ENCODE measurements at regions not wholly inside any gene's neighbourhood (a gene's known extent, or its start where the extent isn't known, plus 50 kb on each side); places are given as distances from the start of the nearest gene placed in this dataset.
"Not testable (repeated sequence)": the region's sequence is repeated elsewhere in the genome, so short reads cannot be mapped to it uniquely, and the experiment has no call there.

- ATAC-seq (ENCODE audit: low read depth); H3K4me1 Mint-ChIP-seq; H3K9me3 Mint-ChIP-seq; POLR2A ChIA-PET; H3K36me3 Mint-ChIP-seq; H3K4me3 Mint-ChIP-seq; H3K27ac Mint-ChIP-seq; DNase-seq: not testable (repeated sequence)
- peaks cover 11% of the 10 kb centered on the region for H3K27me3 Mint-ChIP-seq
Observed at GRCh38 chr3:127435299-127435698, 147.5 kb upstream of the PRR20G start.

DNA sequence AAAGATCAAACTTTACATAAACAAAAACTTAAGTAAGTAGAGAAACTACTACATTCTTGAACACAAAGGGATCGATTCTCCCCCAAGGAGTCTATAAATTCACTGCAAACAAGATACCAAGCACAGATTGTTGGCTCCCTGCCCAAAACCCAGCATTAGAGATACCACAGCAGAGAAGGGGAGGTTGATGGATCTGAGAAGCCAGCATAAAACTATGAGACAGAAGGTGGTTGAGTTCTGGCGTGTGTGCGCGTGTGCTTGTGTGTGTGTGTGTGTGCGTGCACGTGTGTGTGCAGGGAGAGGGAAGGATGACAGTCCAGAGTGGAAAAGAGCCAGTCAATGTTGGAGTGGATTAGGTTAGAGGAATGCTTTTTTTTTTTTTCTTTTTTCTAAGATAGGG, 143.2 kb upstream of the PRR20G start:
- no peaks in the 10 kb centered on the region for H3K36me3 Mint-ChIP-seq
- no peak overlapping the region for H3K4me3 Mint-ChIP-seq
- peaks cover 24% of the 10 kb centered on the region for H3K27me3 Mint-ChIP-seq
- DNase-seq (no peak), ATAC-seq (ENCODE audit: low read depth) (no peak)
- no peaks in the 10 kb centered on the region for H3K4me1 Mint-ChIP-seq
- H3K27ac Mint-ChIP-seq, result no peak overlapping the region
- H3K9me3 Mint-ChIP-seq, result no peaks in the 10 kb centered on the region
- POLR2A ChIA-PET, result no interaction called here

DNA sequence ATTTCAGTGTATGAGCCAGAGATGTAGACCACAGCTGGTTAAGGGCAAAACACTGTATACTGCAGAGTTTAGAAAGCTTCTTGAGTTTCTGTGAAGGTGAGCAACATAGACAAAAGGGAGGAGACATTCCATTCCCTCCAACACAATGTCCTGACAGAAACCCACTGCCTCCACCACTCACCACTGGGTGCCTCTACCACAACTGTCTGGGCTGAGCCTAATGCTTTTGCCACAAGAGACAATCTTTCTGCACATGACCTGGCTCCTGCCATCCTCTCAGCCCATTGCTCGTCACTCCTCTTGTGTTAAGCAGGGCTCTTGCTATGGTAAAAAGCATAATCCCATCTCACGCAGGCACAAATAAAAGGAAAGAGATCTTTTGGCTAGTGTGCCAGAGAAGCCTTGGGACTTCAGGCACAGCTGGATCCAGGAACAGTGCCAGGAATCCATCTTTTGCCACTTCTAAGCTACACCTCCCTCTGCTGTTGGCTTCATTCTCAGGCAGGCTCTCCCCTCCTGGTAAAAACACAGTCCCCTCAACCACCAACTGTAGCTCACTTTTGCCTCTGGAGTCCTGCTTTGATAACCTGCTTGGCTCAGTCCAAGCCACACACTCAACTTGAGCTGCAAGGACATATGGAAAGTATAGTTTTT, 140.6 kb upstream of the PRR20G start:
- H3K36me3 Mint-ChIP-seq, result no peaks in the 10 kb centered on the region
- H3K4me1 Mint-ChIP-seq, result no peaks in the 10 kb centered on the region
- POLR2A ChIA-PET, result no interaction called here
- DNase-seq (no peak), ATAC-seq (ENCODE audit: low read depth) (no peak)
- no peaks in the 10 kb centered on the region for H3K9me3 Mint-ChIP-seq
- H3K27me3 Mint-ChIP-seq, result peaks cover 32% of the 10 kb centered on the region
- H3K4me3 Mint-ChIP-seq, result no peak overlapping the region
- no peak overlapping the region for H3K27ac Mint-ChIP-seq

DNA sequence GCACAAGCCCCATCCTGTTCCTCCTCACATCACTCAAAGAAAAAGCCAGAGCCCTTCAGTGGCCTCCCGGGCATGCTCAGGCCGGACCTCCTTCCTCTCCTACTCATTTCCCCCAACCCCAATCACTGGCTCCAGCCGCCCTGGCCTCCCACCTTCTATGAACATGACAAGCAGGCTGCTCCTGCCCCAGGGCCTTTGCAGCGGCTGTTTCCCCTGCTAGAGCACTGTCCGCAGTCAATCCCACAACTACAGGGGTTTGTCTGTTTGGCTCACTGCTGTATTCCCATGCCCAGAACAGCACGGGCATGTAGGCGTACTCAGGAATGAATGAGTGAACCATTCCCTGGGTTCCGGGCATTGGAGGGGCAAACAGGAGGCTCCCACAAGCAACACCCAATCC, 139.8 kb upstream of the PRR20G start:
- DNase-seq (no peak), ATAC-seq (ENCODE audit: low read depth) (no peak)
- peaks cover 33% of the 10 kb centered on the region for H3K27me3 Mint-ChIP-seq
- H3K9me3 Mint-ChIP-seq, result no peaks in the 10 kb centered on the region
- POLR2A ChIA-PET, result no interaction called here
- H3K4me1 Mint-ChIP-seq, result no peaks in the 10 kb centered on the region
- no peak overlapping the region for H3K4me3 Mint-ChIP-seq
- H3K36me3 Mint-ChIP-seq, result no peaks in the 10 kb centered on the region
- H3K27ac Mint-ChIP-seq, result no peak overlapping the region

DNA sequence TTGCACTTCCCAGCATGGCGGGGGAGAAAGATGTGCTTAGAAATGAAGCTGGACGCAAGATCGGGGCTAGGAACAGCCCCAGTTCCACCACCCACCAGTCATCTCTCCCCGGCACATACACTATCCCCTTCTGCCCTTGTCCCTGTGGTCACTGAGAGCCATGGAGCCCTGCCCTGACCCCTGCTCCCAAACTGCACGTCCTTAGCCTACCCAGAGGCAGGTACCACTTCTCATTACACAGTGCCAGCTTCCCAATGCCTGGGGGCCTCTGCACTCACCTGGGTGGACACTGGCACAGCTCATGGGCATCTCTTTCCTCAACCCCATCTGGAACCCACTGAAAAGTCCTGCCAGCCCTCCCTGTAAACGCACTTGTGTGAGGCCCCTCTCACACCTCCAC, 139.3 kb upstream of the PRR20G start:
- Mint-ChIP-seq H3K27ac (no peak overlapping the region), H3K9me3 (no peaks in the 10 kb centered on the region), H3K27me3 (peaks cover 30% of the 10 kb centered on the region), H3K4me1 (no peaks in the 10 kb centered on the region), H3K36me3 (no peaks in the 10 kb centered on the region), H3K4me3 (no peak overlapping the region)
- POLR2A ChIA-PET, result no interaction called here
- no peak for DNase-seq
- no peak for ATAC-seq (ENCODE audit: low read depth)

- Mint-ChIP-seq H3K4me1 (no peaks in the 10 kb centered on the region), H3K27ac (no peak overlapping the region), H3K4me3 (no peak overlapping the region), H3K27me3 (peaks cover 30% of the 10 kb centered on the region), H3K9me3 (no peaks in the 10 kb centered on the region), H3K36me3 (no peaks in the 10 kb centered on the region)
- ATAC-seq (ENCODE audit: low read depth) (no peak), DNase-seq (no peak)
- POLR2A ChIA-PET, result no interaction called here
Observed at GRCh38 chr3:127426444-127427153, 138.8 kb upstream of the PRR20G start.

DNA sequence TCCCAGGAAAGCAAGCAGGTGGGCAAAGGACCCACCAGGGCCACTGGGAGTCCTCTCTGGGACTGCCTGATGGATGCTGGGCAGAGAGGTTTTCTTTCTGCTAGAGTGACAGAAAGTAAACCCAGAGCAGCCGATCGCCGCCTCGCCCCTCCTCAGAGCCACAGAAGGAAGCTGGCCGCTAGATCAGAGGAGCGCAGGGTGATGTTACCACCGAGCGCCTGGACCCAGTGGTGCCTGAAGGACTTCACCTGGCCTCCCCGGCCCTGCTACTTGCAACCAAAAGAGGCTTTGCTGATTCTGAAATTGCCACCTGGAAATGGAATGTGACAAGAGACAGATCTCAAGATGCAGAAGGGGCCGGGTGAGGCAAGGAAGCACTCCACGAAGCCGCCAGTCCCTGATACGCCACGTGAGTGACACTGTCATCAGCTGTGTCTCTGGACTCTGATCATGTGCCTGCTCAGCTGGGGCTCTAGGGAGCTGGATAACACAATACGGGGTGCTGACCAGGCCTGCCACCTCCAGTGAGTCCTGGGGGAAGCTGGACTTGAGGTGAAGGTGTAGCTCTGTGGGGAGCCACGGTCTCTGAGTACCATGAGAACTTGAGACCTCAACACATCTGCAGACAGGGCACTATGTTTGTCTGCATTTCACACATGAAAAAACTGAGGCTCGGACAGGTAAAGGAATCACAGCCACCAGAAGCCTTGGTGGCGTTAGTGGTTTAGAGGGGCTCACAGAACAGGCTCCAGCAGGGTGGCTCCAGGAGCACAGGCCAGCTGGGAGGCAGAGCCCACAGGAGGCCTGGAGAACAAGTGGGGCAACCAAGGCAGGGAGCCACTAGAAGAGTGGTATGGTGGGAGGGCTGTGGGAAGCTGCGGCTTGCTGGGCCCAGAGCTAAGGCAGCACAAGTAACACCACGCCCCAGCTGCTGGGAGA, 137.9 kb upstream of the PRR20G start:
- Mint-ChIP-seq H3K36me3 (no peaks in the 10 kb centered on the region), H3K27ac (no peak overlapping the region), H3K9me3 (no peaks in the 10 kb centered on the region), H3K4me3 (no peak overlapping the region), H3K4me1 (no peaks in the 10 kb centered on the region), H3K27me3 (peaks cover 32% of the 10 kb centered on the region)
- ATAC-seq (ENCODE audit: low read depth) (no peak), DNase-seq (no peak)
- POLR2A ChIA-PET, result no interaction called here

DNA sequence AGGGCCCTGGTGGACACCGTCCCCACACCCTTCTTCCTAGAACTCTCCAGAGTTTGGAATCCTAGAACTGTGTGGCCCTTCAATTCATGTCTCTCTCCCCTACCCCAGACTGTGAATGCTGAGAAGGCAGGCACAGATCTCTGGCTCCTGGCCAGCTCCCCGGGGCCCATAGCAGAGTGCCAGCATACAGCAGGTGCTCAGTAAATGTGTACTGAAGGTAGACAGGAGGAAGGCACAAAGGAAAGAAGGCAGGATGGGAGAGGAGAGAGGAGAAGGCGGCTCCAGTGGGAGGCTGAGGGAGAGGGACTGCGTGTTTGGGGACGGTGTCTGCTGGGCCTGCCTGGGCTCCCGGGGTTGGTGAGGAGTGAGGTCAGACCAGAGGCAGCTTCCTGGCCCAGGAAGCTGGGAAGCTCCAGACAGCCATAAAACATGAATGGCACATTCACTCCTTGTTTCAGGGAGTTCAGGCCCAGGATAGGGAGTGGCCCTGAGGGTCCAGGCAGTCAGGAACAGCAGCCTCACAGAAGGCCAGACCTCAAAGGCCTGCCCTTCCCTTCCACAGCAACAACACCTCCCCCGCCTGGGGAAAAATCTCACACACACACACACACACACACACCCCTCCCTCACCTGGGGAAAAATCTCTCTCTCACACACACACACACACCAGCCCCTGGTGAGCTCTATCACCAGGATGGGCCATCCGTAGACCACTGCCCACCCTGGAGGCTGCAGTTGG, 137.1 kb upstream of the PRR20G start:
- Mint-ChIP-seq H3K4me3 (no peak overlapping the region), H3K9me3 (no peaks in the 10 kb centered on the region), H3K27ac (no peak overlapping the region), H3K36me3 (no peaks in the 10 kb centered on the region), H3K4me1 (no peaks in the 10 kb centered on the region), H3K27me3 (peaks cover 30% of the 10 kb centered on the region)
- POLR2A ChIA-PET, result no interaction called here
- DNase-seq, result no peak
- no peak for ATAC-seq (ENCODE audit: low read depth)

DNA sequence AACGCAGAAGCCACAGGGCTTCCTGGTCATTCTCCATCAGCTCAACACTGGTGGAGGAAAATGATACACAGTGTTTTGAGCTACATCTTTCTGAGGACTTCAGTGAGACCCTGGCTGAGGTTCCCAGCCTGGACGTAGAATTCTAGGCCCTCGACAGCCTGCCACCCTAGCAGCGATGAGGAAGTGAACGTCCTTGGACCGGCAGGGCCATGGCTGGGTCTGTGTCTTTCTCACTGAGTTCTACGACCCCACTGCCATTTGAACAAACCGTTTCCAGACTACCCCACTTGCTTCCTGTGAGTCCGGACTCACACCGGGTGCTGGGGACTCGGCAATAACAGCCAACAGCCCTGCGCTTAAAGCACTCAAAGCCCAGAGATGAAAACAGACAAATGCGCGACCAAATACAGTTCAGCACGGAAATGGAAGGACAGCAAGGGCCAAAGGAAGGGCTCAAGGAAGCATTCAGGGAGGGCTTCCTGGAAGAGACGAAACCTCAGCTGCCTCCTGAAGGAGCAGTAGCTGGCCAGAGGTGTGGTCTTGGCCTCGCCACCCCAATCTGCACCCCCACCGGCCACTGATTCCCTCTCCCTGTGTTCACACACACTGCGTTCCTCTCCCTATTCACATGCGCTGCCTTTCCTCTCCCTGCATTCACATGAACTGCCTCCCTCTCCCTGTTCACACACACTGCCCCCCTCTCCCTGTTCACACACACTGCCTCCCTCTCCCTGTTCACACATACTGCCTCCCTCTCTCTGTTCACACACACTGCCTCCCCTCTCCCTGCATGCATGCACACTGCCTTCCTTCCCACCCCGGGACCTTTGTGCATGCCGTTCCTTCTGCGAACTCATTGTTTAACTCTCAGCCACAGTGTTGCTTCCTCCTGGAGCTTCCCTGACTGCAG, 136.3 kb upstream of the PRR20G start:
- H3K27me3 Mint-ChIP-seq, result peaks cover 31% of the 10 kb centered on the region
- no peaks in the 10 kb centered on the region for H3K4me1 Mint-ChIP-seq
- no peak overlapping the region for H3K4me3 Mint-ChIP-seq
- no peaks in the 10 kb centered on the region for H3K36me3 Mint-ChIP-seq
- POLR2A ChIA-PET, result no interaction called here
- DNase-seq, result no peak
- ATAC-seq (ENCODE audit: low read depth), result no peak
- H3K27ac Mint-ChIP-seq, result no peak overlapping the region
- no peaks in the 10 kb centered on the region for H3K9me3 Mint-ChIP-seq

DNA sequence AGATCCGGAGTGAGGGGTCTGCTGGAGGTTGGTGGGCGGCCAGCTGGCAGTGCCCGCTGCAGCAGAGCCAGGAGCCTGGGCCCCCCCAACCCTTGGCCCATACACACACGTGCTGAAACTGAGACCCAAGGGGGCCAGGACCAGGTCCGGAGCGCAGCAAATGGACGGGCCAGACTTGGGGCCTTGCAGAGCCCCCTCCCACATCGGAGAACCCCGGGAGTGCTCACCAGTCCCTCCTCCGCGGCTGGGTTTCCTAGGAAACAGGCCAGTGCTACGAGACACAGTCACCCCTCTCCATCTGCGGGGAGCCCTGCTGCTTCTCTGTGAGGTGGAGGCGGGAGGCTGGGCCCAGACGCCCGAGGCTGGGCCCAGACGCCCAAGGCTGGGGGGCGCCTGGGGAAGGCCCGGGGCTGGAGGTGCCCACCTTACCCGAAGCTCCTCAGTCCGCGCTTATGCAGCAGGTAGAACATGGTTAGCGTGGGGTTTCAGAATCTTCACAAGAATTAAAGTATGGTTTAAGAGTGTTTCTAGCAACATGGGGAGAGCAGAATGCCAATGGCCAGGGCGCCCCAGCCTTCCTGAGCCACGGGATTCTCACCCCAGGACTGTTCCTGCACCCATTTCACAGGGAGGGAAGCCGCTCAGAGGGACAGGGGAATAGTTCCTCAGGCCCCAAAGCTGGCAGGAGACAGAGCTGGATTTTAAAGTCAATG, 135.0 kb upstream of the PRR20G start:
- no peak overlapping the region for H3K4me3 Mint-ChIP-seq
- ATAC-seq (ENCODE audit: low read depth) (no peak), DNase-seq (no peak)
- H3K4me1 Mint-ChIP-seq, result no peaks in the 10 kb centered on the region
- H3K9me3 Mint-ChIP-seq, result no peaks in the 10 kb centered on the region
- H3K27ac Mint-ChIP-seq, result no peak overlapping the region
- H3K36me3 Mint-ChIP-seq, result no peaks in the 10 kb centered on the region
- POLR2A ChIA-PET, result no interaction called here
- peaks cover 33% of the 10 kb centered on the region for H3K27me3 Mint-ChIP-seq

DNA sequence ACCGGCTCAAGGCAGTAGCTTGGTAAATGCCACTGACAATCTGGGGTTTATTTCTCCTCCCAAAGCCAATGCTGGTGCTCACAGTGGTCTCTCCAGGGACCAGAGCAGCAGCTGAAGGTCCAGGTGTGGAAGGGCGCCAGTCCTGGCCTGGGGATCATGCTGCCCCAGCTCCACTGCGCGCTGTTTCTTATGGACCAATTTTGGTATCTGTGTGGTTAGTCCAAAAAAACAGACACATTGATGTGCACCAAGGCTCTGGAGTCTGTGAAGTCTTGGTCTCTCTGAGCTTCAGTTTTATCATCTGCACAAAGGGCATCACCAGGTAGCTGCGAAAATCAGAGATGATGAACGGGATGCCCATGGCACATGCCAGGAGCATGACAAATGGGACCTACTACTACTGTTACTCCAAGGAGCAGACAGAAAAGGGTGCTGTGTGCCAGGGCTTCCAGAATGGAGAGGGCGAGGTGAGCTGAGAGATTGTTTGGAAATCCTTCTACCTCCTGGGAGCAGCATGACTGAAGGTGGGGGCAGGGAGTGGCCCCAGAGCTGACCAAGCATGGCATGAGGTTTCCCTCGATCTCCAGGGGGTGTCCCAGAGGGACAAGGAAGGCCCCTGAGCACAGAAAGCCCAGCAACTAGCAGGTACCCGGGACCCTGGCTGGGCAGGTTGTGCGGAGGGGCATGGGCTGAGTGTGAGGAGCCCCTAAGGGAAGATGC, 134.3 kb upstream of the PRR20G start:
- Mint-ChIP-seq H3K4me1 (no peaks in the 10 kb centered on the region), H3K4me3 (no peak overlapping the region), H3K36me3 (no peaks in the 10 kb centered on the region), H3K9me3 (no peaks in the 10 kb centered on the region), H3K27me3 (peaks cover 35% of the 10 kb centered on the region), H3K27ac (no peak overlapping the region)
- DNase-seq, result no peak
- POLR2A ChIA-PET, result no interaction called here
- ATAC-seq (ENCODE audit: low read depth), result no peak

- H3K27me3 Mint-ChIP-seq, result peaks cover 44% of the 10 kb centered on the region
- no peaks in the 10 kb centered on the region for H3K36me3 Mint-ChIP-seq
- ATAC-seq (ENCODE audit: low read depth) (no peak), DNase-seq (no peak)
- H3K9me3 Mint-ChIP-seq, result no peaks in the 10 kb centered on the region
- H3K4me1 Mint-ChIP-seq, result no peaks in the 10 kb centered on the region
- H3K27ac Mint-ChIP-seq, result no peak overlapping the region
- no peak overlapping the region for H3K4me3 Mint-ChIP-seq
- POLR2A ChIA-PET, result no interaction called here
Observed at GRCh38 chr3:127420829-127421228, 133.0 kb upstream of the PRR20G start.

Measured in activated naive CD8-positive, alpha-beta T cell treated with anti-CD3 and anti-CD28 coated beads, Interleukin-2, amount 10 ng/mL, durations not matched to agents 7 days and 5 days (primary cell).